ENCODE measurements at regions not wholly inside any gene's neighbourhood (a gene's known extent, or its start where the extent isn't known, plus 50 kb on each side); places are given as distances from the start of the nearest gene placed in this dataset.

- Mint-ChIP-seq H3K4me3 (no peak overlapping the region), H3K27me3 (ENCODE audit: low read depth) (no peaks in the 10 kb centered on the region), H3K4me1 (no peaks in the 10 kb centered on the region), H3K9me3 (peaks cover 6% of the 10 kb centered on the region in 2 experiments; a peak in 4 of 5 replicates), H3K36me3 (ENCODE audit: insufficient read depth in 1 of 3, low read depth in 3 of 3) (peaks cover 0 to 4% (median 0%) of the 10 kb centered on the region in 3 experiments; a peak in 1 of 7 replicates), H3K27ac (no peak overlapping the region)
- Histone ChIP-seq H2BK15ac (ENCODE audit: low read depth, low read length) (no peak overlapping the region), H2AFZ (ENCODE audit: low read length) (no peak overlapping the region), H2BK120ac (ENCODE audit: low read depth, low read length, poor library complexity, severe bottlenecking) (no peak overlapping the region), H4K20me1 (ENCODE audit: control insufficient read depth, insufficient read depth, insufficient read length) (no peaks in the 10 kb centered on the region), H3K79me1 (ENCODE audit: insufficient read depth, low read depth, low read length, poor library complexity, severe bottlenecking) (no peaks in the 10 kb centered on the region), H3K56ac (ENCODE audit: insufficient read length, low read depth, low read length) (no peak overlapping the region), H2BK12ac (ENCODE audit: insufficient read length, low read depth, low read length) (no peak overlapping the region), H2BK5ac (ENCODE audit: insufficient read length, low read length) (no peak overlapping the region), H4K5ac (ENCODE audit: insufficient read length, low read depth, low read length) (no peak overlapping the region), H4K8ac (replicated peaks; ENCODE audit: insufficient read length, low read depth, low read length) (no peak overlapping the region), H3K14ac (ENCODE audit: insufficient read depth, low read length) (no peak overlapping the region), H3T11ph (ENCODE audit: low read length) (no peak overlapping the region), H3K27me3 (ENCODE audit: insufficient read depth, low read length) (no peaks in the 10 kb centered on the region), H3K23ac (ENCODE audit: insufficient read length, low read depth, low read length) (no peak overlapping the region), H3K18ac (ENCODE audit: insufficient read length, low read depth, low read length) (no peak overlapping the region), H2BK20ac (ENCODE audit: low read depth, low read length, poor library complexity, severe bottlenecking) (no peak overlapping the region), H3K9ac (ENCODE audit: extremely low read depth, insufficient read length, low read length) (no peak overlapping the region), H3K9me3 (ENCODE audit: control insufficient read depth, low read depth, low read length) (no peaks in the 10 kb centered on the region), H3K4me2 (ENCODE audit: insufficient read depth, insufficient read length, low read length) (no peak overlapping the region), H4K91ac (ENCODE audit: insufficient read length, low read depth, low read length) (no peak overlapping the region), H3K4me1 (ENCODE audit: insufficient read depth, low read length) (no peaks in the 10 kb centered on the region), H3K23me2 (ENCODE audit: insufficient read length, low read depth, low read length, poor library complexity, severe bottlenecking) (no peaks in the 10 kb centered on the region), H3K4ac (ENCODE audit: low read depth, low read length) (no peak overlapping the region), H3K79me2 (ENCODE audit: insufficient read depth, low read length) (no peaks in the 10 kb centered on the region), H2AK5ac (ENCODE audit: insufficient read length, low read length) (no peak overlapping the region), H3K27ac (ENCODE audit: insufficient read length, low read depth, low read length) (no peak overlapping the region)
- TF ChIP-seq CTCF (conservative IDR thresholded peaks at IDR 0.05): no peak
- no peak for DNase-seq
- WGBS (ENCODE audit: extremely low coverage, insufficient read length, low lambda C conversion rate): no CpG with 5 or more reads among the region's 7 CpGs
Observed at GRCh38 chr4:152181150-152181549, 354.7 kb downstream of the FBXW7 start.
